Activated CD4-positive, alpha-beta T cell treated with anti-CD3 and anti-CD28 coated beads for 24 hours (primary cell): ENCODE measurements at regions not wholly inside any gene's neighbourhood (a gene's known extent, or its start where the extent isn't known, plus 50 kb on each side); places are given as distances from the start of the nearest gene placed in this dataset.

ENCODE experiments used
- DNase-seq, 2 donors: peaks; one replicate each; pipeline ENCODE4 v3.0.0-alpha.2; 2020; ENCODE audit warnings: low read depth in 2 of 2

DNA sequence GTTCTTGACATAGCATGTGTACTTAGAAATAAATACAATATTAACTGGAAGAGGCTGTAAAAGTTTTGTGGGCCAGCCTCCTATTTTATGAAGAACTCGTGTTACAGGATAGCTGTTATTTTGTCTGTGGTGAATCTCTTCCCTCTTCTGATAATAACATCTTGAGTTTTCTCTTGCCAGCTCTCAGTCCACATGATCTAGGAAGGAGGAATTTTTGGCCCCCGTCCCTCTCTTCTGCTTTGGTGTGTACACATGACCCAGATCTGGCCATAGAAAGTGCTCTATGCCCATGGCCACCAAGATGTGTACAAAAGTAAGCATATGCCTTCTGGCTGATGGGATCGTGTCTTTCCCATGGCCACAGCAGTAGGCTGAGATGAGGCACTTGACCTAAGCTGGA is 108.0 kb upstream of the LEF1 start:
- DNase-seq, result no peak

- no peak for DNase-seq
Measured at GRCh38 chr4:108272986-108273385, 104.3 kb upstream of the LEF1 start.

GRCh38 chr4:108272561-108272960 is 103.8 kb upstream of the LEF1 start:
- DNase-seq, result no peak

DNA sequence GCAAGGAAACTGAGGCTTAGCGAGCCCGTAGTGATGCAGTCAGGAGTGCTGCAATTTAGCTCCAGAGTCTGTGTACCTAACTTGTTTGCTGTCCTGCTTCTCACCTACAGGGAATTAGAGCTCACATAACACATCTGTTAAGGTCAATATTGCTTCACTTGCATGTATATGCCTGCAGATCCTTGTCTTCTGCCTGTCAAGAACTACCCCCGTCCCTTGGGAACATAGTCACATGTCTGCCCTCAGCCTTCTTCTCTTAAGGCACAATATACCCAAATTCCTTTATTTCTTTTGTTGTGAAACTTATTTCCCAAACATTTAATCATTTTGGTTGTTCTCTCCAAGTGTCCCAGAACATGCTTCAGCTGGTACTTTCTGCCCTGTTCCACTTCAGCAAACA is 103.3 kb upstream of the LEF1 start:
- no peak for DNase-seq

GRCh38 chr4:108270466-108271450 is 102.0 kb upstream of the LEF1 start:
- DNase-seq, result no peak

- no peak for DNase-seq
Measured at GRCh38 chr4:108264693-108265092, 96.0 kb upstream of the LEF1 start.

DNA sequence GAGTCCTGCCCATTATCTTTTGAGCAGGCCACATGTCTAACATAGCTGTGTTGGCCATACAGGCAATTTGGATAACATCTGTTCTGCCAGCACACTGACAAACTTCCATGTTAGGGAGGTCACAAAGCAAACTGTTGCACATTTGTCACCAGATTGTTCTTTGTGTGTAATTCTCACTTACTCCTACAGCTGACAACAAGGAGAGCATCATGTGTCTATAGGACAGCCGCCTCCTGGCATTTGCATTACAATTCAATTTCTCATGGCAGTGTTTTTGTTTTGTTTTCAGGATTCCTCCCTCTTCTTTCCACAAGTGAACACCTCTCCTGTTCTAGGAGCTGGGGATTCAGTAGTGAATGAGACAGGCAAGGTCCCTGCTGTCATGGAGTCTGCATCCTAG is 94.3 kb upstream of the LEF1 start:
- DNase-seq, result no peak

- DNase-seq, result no peak
Measured at GRCh38 chr4:108261026-108261425, 92.3 kb upstream of the LEF1 start.

- no peak for DNase-seq
Measured at GRCh38 chr4:108256538-108256937, 87.8 kb upstream of the LEF1 start.

DNA sequence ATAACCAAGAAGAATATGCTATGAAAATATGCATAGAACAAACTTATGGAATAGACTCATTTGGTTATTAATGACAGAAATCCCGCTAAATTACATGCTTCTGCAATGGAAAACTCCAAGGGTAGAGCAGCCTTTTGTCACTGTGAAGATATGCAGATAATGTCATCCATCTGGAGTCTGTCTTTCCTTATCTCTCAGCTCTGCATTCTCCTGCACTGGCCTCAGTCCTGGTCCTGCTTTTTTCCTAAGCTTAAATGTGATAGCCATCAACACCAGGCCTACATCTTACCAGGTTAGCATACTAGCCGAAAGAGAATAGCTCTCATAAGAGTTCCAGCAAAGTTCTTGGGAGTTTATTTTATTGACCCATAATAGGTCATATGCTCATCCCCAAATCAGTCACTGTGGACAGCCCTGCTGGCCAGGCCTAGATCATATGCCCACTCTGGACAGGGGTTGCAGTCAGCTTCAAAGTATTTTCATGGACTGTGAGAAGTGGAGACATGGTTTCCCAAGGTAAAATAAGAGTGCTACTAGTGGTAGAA is 86.5 kb upstream of the LEF1 start:
- DNase-seq, result no peak

DNA sequence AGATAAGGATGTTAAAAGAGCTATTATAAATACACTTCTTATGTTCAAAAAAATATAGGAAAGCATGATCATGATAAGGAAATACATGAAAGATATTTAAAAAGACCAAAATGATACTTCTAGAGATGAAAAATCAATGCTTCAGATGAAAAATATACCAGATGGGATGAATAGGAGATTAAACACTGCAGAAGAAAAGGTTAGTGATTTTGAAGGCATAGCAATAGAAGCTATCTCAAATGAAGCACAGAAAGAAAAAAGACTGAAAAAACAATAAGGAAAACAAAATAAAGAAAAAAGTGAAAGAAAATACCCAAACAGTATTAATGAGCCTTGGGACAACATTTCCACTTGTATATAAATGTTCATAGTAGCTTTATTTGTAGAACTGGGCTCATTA is 80.7 kb upstream of the LEF1 start:
- no peak for DNase-seq

DNA sequence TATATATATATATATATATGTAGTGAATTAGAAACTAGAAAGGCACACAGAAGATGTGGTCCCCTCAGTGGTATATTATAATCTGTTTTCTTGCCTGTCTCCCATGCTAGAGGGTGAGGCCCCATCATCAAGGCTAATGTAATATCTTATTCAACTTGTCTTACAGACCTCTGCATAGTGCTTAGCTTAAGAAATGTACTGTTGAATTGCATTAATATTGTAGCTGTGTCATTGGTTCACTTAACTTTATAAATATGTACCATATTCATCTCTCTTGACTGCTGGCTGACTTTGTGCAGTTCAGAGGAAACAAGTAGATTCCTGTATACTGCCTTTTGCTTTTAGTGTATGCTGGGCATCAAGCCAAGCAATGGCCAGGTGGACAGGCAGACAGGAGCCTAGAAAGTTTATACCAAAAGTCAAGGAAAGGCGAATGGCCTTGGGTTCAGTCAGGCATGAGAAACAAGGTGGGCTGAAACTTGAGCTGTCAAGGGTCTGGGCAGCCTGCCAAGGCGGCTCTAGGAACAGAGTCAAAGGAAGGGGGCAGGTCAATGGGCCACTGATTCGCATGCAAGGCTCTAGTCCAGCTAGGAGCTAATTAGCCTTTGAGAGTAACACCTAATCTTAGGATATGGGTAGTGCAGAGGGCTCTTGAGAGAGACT is 78.8 kb upstream of the LEF1 start:
- DNase-seq, result no peak

GRCh38 chr4:108244606-108245005 is 75.9 kb upstream of the LEF1 start:
- DNase-seq, result no peak

DNA sequence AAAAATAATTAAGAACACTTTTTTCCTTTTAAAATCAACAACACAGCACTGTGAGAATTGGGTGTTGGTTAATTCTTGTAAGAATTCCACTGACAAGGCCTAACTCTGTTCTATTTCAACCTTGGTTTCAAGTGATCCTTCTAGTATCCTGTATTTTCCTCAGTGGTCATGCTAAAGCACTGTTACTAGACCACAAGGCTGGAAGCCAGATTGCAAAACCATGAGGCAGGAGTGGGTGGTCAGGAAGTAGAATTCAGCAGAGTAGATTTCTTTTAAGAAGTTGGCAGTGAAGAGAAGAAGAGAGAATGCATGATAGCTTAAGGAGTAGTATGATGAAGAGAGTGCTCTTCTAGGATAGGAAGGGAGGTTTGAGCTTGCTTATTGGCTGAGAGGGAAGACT is 71.6 kb upstream of the LEF1 start:
- no peak for DNase-seq

DNA sequence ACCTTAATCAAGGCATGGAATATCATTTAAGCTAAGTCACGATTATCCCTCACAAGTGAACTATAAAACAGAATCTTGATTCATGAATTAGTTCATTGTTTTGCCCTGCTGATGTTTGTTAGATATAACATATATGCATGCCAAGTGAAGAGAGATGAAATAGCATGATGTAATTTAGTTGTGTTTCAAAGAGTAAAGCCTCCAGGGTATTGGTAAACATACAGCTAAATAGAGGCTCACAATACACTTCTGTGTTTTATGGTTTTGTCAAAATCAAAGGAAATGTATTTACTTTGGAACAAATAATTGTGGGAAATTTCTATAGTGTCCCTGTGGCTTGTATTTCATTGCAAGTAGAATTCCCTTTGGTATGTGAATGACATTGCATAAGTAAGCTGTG is 69.0 kb upstream of the LEF1 start:
- no peak for DNase-seq

DNA sequence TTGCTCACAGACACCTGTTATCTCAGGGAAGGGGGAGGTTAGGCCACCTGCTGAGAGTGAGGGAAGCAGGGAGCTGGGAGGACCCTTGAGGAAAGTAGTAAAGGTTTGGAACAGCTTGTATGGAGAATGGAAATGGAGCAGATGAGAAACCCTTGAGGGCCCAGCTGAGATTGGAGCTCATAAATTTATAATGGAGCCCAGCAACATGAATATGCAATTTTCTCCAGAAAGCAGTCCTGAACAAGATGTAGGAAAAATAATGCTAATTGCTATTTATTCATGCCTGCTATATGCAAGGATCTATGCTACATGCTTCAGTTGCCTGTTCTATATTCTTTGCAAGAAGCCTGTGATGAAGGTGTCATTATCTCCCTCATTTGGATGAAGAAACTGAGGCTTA is 67.5 kb upstream of the LEF1 start:
- no peak for DNase-seq

- no peak for DNase-seq
Measured at GRCh38 chr4:108227923-108228322, 59.2 kb upstream of the LEF1 start.

GRCh38 chr4:108224611-108225053 is 55.9 kb upstream of the LEF1 start:
- DNase-seq, result no peak

DNA sequence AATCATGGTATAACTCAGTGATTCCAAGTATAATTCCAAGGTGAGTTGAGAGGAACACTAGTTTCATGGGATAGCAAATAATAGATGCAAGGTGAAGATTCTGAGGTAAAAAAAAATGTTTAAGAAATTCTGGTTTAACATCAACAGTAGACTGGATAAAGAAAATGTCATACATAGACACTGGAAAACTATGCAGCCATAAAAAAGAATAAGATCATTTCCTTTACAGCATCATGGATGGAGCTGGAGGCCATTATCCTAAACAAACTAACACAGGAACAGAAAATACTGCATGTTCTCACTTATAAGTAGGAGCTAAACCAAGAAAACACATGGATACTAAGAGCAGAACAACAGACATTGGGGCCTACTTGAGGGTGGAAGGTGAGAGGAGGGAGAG is 54.6 kb upstream of the LEF1 start:
- DNase-seq, result no peak

GRCh38 chr4:108219998-108220397 is 51.3 kb upstream of the LEF1 start:
- no peak for DNase-seq
